22Rv1 (cell line): ENCODE measurements at regions not wholly inside any gene's neighbourhood (a gene's known extent, or its start where the extent isn't known, plus 50 kb on each side); places are given as distances from the start of the nearest gene placed in this dataset.

Source experiments
- H3K27ac ChIP-seq: fragments of 450-650 bp; 2 replicates; pipeline ENCODE4 v1.5.1; 2017
- ZFX ChIP-seq: fragments of 450-650 bp; IDR thresholded peaks from 2 replicates; pipeline ENCODE4 v1.6.1; 2017; ENCODE audit warnings: antibody characterized with exemption, borderline replicate concordance
- TF ChIP-seq, protein P1 (sequence below): fragments of 450-650 bp; IDR thresholded peaks from 2 replicates; pipeline ENCODE4 v1.5.1; 2017; ENCODE audit warnings: mild to moderate bottlenecking

DNA sequence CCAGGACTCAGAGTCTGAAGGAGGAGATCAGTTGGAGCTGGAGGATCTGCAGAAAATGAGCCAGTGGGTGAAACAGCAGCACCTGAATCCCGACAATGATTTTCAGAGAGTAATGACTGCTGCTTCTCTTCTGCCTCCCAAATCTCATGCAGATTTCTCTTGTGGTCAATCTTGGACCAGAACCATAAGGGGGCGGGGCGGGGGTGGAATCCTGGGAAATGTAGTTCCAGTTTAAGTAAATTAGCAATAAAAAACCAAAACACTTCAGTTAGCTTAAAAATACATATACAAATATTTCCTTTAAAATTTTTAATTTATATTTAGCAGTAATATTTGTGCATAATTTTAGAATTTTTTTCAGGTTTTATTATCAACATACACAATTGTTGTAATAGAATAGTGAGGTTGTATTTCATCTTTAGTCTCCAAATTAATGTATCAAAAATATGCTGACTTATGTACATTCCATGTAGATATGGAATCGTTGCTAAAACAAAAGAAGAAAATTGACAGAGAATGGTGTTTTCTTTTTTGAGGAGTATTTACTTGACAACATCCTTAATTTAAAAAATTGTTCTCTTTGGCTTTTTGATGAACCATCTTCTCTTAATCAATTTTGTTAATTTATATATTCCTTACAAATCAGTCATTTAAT lies 223.5 kb upstream of the SYT10 start:
- TF ChIP-seq ZFX, result no peak
- TF ChIP-seq, protein P1, sequence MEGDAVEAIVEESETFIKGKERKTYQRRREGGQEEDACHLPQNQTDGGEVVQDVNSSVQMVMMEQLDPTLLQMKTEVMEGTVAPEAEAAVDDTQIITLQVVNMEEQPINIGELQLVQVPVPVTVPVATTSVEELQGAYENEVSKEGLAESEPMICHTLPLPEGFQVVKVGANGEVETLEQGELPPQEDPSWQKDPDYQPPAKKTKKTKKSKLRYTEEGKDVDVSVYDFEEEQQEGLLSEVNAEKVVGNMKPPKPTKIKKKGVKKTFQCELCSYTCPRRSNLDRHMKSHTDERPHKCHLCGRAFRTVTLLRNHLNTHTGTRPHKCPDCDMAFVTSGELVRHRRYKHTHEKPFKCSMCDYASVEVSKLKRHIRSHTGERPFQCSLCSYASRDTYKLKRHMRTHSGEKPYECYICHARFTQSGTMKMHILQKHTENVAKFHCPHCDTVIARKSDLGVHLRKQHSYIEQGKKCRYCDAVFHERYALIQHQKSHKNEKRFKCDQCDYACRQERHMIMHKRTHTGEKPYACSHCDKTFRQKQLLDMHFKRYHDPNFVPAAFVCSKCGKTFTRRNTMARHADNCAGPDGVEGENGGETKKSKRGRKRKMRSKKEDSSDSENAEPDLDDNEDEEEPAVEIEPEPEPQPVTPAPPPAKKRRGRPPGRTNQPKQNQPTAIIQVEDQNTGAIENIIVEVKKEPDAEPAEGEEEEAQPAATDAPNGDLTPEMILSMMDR, result no peak
- no peak overlapping the region for H3K27ac ChIP-seq

DNA sequence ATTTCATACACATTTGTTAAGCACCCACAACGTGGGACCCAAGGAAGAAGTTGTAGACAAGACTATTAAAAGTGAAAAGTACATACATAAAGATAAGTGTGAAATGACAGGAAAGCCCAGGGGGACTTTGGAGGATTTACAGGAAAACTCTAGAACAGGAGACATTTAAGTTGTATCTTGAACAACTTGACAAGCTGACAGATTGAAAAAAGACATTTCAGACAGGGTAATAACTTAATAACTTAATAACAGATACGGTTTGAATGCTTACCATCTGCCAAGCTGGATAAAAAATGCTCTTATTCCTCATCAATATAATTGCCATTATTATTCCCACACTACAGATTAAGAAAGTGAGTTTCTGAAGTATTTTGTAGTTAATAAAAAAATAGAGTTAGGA lies 229.7 kb upstream of the SYT10 start:
- H3K27ac ChIP-seq, result no peak overlapping the region
- no peak for TF ChIP-seq ZFX
- TF ChIP-seq, protein P1, result no peak

DNA sequence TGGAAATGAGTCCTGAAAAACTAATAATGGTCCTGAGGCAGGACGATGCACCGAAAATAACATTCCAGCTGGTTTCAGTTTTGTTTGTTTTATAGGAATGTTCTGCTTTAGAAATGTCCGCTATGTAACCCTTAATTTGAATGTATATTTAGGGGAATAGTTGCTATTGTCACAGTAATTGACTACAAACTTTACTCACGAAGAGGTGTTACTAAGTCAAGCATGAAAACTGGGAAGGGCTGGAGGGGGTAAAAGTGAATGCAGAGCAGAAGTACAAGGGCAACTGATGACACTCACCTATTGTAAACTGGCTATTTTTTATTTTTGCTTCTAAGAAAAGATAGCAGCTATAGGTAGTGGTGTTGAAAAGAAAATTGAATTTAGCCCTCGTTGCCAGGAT lies 230.7 kb upstream of the SYT10 start:
- H3K27ac ChIP-seq, result no peak overlapping the region

DNA sequence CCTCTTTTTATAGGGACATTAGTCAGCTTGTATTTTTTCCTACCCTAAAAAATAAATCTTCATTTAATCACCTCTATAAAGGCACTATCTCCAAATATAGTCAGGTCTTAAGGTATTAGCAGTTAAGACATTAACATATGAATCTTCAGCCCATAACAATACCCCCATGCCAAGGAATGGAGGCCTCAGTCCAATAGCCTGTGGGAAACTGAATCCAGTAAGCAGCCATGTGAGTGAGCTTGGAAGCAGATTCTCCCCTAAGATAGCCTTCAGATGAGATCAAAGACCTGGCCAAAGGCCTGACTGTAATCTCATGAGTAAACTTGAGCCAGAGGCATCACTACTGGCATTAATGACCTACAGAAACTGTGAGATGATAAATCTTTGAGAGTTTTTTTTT lies 232.1 kb upstream of the SYT10 start:
- no peak overlapping the region for H3K27ac ChIP-seq
- TF ChIP-seq, protein P1, result no peak
- TF ChIP-seq ZFX, result no peak

More for the DNA sequence above, 230.7 kb upstream of the SYT10 start:
- TF ChIP-seq, protein P1, result no peak

DNA sequence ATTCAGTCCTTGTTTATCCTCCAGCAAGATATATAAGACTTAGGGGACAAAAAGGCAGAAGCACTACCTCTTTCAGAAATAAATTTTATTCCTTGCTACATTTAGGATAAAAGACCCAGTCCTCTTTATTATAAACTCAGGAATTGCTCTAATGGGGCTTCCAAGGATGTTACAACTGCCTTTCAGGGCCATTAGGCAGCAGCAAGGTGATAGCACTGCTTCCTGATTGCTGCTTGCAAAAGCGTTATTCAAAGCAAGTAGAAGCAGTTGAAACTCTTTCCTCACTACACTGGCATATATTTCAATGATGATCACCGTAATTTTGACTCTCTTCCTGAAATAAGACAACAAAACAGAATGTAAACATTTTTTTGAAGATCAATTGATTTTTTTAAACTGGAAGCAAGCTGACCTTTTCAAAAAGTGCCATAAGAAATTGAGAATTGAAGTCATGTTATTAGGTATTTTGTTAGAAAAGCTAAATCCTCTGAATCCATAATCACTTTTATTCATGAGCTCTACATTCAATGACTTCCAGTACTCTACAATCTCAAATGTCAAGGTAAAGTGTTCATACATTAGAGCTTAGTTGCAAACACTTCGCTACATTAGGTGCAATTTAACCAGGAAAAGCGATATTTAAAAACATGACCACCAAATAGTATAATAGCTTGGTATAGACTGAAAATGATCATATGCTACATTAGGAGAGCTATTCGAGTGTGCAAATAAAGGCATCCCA lies 233.4 kb upstream of the SYT10 start:
- H3K27ac ChIP-seq, result no peak overlapping the region
- no peak for TF ChIP-seq ZFX
- TF ChIP-seq, protein P1, result no peak

DNA sequence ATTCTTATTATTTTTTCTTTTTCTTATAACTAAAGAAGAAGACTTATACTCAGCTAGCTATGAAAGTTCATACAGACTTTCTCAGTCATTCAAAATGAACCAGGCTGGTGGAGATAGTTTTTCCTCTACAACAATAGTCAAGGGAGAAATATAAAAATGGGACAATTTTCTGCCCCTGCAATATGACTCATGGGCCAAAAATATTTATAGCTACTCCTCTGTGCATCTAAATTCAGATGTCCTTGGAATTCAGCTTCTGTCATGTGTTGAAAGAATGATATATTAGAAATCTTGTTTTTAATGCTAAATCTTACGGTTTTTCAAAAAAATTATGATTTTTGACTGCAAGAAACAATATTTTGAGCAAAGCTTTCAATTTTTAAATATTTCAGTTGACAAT lies 237.2 kb upstream of the SYT10 start:
- H3K27ac ChIP-seq, result no peak overlapping the region
- TF ChIP-seq ZFX, result no peak
- TF ChIP-seq, protein P1, result no peak
